Activated effector memory CD4-positive, alpha-beta T cell treated with anti-CD3 and anti-CD28 coated beads, Interleukin-2, amount 50 U/mL, for 16 hours (primary cell): ENCODE measurements at regions not wholly inside any gene's neighbourhood (a gene's known extent, or its start where the extent isn't known, plus 50 kb on each side); places are given as distances from the start of the nearest gene placed in this dataset.
"Not testable (repeated sequence)": the region's sequence is repeated elsewhere in the genome, so short reads cannot be mapped to it uniquely, and the experiment has no call there.

Source experiments
- DNase-seq: peaks from one replicate; pipeline ENCODE4 v3.0.0-alpha.2; 2020

DNA sequence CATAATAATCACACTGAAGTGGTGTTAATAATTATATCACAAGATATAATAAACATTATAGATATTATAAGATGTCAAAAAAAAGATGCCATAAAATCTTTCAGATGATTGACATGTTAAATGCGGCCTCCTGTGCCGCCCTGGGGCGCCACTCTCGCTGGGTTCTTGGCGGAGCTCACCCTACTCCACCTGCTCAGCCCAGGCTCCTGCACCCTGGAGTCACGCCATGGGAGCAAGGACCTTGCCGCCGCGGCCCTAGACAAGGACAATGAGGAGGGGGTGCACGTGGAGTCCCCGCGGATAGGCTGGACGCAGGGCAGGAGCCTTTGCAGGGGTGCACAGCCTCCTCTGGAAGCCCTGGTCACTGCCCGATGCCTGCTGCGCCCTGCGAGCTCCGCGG, 77.5 kb upstream of the ZNF337 start:
- DNase-seq: not testable (repeated sequence)

DNA sequence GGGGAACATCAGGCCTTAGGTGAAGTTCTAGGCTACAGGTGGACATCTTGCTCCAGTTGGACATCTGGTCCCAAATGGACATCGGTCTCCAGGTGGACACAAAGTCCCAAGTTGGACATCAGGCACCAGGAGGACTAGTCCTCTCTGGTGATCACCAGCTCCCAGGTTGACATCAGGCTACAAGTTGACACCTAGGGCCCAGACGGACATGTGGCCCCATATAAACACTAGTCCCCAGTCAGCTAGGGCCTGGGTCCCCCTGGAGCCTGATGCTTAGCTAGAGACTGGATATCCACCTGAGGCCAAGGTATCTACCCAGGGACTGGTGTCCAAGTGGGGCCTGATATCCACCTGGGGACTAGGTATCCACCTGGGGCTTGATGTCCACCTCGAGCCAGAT, 75.8 kb upstream of the ZNF337 start:
- not testable (repeated sequence) for DNase-seq

DNA sequence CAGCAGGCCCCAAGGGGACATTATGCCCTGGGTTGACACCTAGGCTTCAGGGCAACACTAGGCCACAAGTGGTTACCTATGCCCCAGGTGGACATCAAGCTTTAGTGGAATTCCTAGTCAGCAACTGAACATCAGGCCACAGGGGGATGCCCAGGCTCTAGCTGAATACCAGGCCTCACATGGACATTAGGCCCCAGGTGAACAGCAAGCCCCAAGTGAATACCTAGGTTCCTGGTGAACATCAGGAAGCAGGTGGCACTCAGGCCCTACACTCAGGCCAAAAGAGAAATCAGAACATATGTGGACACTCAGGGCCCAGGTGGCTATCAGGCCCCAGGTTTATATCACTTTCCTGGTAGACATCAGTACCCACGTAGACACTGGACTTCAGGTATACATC, 75.2 kb upstream of the ZNF337 start:
- not testable (repeated sequence) for DNase-seq

DNA sequence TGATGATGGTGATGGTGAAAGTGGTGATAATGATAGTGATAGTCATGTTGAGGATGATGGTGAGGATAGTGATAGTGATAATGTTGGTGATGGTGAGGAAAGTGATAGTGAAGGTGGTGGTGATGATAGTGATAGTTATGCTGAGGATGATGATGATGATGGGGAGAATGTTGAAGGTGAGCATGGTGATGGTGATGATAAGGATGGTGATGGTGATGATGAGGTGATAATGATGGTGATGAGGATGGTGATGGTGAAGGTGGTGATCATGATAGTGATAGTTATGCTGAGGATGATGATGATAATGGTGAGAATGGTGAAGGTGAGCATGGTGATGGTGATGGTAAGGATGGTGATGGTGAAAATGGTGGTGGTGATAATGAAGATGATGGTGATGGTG, 64.9 kb upstream of the ZNF337 start:
- no peak for DNase-seq

DNA sequence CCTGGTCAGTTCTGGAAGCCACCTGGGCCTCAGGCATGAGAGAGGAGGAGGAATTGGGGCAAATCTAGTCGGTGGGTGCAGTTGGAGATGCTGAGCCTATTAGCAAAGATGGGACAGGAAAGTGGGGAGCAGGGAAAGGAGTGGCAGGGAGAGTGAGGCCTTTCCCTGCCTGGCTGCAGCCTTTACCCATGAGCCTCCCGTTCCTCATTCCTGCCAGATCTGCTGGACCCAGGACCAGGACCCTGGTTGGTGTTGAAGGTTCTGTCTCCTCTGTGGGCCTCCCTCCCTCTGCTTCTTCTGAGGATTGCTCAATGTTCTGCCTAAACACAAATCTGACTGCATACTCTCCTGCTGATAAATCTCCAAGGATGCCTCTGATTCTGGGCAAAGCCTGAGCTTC, 64.4 kb upstream of the ZNF337 start:
- DNase-seq: not testable (repeated sequence)

DNA sequence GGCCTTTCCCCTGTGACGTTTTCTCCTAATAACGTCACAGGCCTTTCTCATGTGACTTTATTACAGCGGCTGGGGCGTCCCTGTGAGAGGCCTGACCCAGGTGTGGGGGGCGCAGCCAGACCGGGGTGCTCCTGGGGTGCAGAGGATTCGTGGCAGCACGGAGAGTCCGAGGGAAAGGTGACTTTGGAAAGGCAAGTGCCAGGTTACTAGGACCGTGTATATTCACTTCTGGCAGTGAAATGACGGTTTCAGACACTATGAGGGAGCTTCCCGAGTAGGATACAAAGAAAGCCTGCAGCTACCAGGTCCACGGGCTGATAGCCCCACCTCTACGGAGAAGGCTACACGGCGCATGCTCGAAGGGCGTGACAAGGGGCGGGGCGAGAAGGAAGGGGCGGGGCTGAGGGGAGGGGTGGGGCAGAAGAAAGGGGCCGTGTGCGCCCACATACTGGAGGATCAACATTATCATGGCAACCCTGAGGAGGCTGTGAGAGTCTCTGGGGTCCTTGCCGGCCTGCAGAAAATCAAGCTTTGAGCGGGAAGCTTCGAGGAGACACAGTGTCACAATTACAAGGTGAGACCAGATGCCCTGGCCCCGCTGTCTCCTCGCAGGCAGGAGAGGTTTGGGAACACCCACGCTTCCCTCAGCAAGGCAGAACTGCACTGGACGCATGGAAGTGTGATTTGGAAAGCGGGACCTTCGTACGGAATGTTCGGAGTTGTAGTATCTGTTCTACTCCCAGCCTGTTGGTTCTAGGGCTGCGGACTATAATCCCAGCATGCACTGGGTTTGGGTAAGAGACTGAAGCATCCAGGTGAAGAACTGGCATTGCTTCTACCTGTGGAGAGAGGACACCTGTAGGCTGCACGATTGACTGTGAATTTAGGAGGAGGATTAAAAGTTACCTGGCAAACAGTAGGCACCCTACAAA, 54.4 kb upstream of the ZNF337 start:
- DNase-seq: peak; percentile 83

DNA sequence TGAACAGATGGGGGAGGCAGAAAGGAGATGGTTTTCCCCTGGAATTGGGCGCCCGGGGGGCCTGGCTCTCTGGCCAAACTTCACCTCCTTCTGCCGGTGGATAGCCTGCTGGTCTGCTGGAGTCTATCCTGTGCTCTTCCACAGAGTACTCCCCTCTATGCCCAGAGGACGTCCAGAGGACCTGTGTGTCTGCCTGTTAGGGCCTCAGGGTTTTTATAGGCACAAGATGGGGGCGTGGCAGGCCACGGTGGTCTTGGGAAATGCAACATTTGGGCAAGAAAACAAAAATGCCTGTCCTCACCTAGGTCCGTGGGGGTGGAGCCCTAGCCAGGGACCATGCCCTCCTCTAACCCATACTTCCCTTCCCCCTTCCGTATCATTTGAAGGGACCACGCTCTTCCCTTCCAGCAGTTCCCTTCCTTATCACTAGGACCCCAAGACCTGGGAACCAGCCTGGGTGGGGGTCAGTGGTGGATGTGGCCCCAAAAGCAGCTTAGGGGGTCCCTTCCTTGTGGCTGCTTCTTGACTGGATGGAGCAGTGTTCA, 53.6 kb upstream of the ZNF337 start:
- no peak for DNase-seq

DNA sequence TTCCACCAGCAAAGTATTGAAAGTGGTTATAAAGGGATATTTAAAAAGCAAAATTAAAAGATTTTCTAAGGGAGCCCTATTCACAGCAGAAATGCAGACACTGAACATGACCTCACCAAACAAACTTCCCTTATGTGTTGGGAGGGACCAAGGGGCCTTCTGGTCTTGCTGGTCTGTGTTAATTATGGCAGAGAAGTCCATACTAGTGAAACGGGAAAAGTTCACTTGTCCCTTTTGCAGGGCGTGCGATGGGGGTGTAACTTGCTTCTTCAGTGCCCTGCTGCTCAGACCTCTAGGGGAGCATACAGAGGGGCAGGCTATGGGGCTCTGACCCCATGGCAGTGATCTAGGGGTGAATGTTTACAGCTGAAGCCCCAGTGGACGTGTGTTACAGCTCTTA, 53.0 kb upstream of the ZNF337 start:
- no peak for DNase-seq
